Peyer's patch (tissue), 4 donors: ENCODE measurements at regions not wholly inside any gene's neighbourhood (a gene's known extent, or its start where the extent isn't known, plus 50 kb on each side); places are given as distances from the start of the nearest gene placed in this dataset.

Experiments
- POLR2A ChIP-seq, 2 donors: fragments of 450-650 bp; IDR thresholded peaks; one replicate each; pipeline ENCODE4 v1.5.1; 2017; ENCODE audit warnings: antibody characterized with exemption in 2 of 2, mild to moderate bottlenecking in 2 of 2, moderate library complexity in 2 of 2
- TF ChIP-seq, protein P1 (sequence below), 6 experiments: fragments of 450-650 bp in 4 of 6; fragments of 200-600 bp in 2 of 6; sonication (generic) in 1 of 6; IDR thresholded peaks; one replicate each; pipeline ENCODE4 v1.5.1; 2017 to 2019; ENCODE audit warnings: antibody characterized with exemption in 6 of 6, mild to moderate bottlenecking in 3 of 6, moderate library complexity in 1 of 6

- no peak for TF ChIP-seq POLR2A (IDR thresholded peaks at IDR 0.05)
- TF ChIP-seq, protein P1, sequence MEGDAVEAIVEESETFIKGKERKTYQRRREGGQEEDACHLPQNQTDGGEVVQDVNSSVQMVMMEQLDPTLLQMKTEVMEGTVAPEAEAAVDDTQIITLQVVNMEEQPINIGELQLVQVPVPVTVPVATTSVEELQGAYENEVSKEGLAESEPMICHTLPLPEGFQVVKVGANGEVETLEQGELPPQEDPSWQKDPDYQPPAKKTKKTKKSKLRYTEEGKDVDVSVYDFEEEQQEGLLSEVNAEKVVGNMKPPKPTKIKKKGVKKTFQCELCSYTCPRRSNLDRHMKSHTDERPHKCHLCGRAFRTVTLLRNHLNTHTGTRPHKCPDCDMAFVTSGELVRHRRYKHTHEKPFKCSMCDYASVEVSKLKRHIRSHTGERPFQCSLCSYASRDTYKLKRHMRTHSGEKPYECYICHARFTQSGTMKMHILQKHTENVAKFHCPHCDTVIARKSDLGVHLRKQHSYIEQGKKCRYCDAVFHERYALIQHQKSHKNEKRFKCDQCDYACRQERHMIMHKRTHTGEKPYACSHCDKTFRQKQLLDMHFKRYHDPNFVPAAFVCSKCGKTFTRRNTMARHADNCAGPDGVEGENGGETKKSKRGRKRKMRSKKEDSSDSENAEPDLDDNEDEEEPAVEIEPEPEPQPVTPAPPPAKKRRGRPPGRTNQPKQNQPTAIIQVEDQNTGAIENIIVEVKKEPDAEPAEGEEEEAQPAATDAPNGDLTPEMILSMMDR (IDR thresholded peaks at IDR 0.05), result no peak
Observed at GRCh38 chr9:111232997-111233790, 96.8 kb downstream of the OR2K2 start.
